ENCODE measurements at regions not wholly inside any gene's neighbourhood (a gene's known extent, or its start where the extent isn't known, plus 50 kb on each side); places are given as distances from the start of the nearest gene placed in this dataset.

GRCh38 chr6:125662296-125662695, 87.1 kb upstream of the HEY2 start:
- no peak for TF ChIP-seq EZH2 (IDR thresholded peaks at IDR 0.05; ENCODE audit: low read depth, unreplicated experiment)
- TF ChIP-seq, protein P1, sequence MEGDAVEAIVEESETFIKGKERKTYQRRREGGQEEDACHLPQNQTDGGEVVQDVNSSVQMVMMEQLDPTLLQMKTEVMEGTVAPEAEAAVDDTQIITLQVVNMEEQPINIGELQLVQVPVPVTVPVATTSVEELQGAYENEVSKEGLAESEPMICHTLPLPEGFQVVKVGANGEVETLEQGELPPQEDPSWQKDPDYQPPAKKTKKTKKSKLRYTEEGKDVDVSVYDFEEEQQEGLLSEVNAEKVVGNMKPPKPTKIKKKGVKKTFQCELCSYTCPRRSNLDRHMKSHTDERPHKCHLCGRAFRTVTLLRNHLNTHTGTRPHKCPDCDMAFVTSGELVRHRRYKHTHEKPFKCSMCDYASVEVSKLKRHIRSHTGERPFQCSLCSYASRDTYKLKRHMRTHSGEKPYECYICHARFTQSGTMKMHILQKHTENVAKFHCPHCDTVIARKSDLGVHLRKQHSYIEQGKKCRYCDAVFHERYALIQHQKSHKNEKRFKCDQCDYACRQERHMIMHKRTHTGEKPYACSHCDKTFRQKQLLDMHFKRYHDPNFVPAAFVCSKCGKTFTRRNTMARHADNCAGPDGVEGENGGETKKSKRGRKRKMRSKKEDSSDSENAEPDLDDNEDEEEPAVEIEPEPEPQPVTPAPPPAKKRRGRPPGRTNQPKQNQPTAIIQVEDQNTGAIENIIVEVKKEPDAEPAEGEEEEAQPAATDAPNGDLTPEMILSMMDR (conservative IDR thresholded peaks at IDR 0.05; ENCODE audit: low read depth in 2 of 2), result no peak
- TF ChIP-seq ZNF114 (CRISPR knock-in tag; IDR thresholded peaks at IDR 0.05), result no peak
- TF ChIP-seq, protein P2, sequence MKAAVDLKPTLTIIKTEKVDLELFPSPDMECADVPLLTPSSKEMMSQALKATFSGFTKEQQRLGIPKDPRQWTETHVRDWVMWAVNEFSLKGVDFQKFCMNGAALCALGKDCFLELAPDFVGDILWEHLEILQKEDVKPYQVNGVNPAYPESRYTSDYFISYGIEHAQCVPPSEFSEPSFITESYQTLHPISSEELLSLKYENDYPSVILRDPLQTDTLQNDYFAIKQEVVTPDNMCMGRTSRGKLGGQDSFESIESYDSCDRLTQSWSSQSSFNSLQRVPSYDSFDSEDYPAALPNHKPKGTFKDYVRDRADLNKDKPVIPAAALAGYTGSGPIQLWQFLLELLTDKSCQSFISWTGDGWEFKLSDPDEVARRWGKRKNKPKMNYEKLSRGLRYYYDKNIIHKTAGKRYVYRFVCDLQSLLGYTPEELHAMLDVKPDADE (IDR thresholded peaks at IDR 0.05), result no peak
- TF ChIP-seq POLR2AphosphoS5 (IDR thresholded peaks at IDR 0.05; ENCODE audit: low read depth), result no peak
- TF ChIP-seq CREB1 (CRISPR knock-in tag; IDR thresholded peaks at IDR 0.05; ENCODE audit: low read depth), result no peak
- TF ChIP-seq STAT1 (IDR thresholded peaks at IDR 0.05; ENCODE audit: unreplicated experiment), result no peak
- TF ChIP-seq REST (IDR thresholded peaks at IDR 0.05; ENCODE audit: unreplicated experiment), result no peak
- no peak for TF ChIP-seq JUNB (IDR thresholded peaks at IDR 0.05; ENCODE audit: unreplicated experiment)
- TF ChIP-seq, protein P3, sequence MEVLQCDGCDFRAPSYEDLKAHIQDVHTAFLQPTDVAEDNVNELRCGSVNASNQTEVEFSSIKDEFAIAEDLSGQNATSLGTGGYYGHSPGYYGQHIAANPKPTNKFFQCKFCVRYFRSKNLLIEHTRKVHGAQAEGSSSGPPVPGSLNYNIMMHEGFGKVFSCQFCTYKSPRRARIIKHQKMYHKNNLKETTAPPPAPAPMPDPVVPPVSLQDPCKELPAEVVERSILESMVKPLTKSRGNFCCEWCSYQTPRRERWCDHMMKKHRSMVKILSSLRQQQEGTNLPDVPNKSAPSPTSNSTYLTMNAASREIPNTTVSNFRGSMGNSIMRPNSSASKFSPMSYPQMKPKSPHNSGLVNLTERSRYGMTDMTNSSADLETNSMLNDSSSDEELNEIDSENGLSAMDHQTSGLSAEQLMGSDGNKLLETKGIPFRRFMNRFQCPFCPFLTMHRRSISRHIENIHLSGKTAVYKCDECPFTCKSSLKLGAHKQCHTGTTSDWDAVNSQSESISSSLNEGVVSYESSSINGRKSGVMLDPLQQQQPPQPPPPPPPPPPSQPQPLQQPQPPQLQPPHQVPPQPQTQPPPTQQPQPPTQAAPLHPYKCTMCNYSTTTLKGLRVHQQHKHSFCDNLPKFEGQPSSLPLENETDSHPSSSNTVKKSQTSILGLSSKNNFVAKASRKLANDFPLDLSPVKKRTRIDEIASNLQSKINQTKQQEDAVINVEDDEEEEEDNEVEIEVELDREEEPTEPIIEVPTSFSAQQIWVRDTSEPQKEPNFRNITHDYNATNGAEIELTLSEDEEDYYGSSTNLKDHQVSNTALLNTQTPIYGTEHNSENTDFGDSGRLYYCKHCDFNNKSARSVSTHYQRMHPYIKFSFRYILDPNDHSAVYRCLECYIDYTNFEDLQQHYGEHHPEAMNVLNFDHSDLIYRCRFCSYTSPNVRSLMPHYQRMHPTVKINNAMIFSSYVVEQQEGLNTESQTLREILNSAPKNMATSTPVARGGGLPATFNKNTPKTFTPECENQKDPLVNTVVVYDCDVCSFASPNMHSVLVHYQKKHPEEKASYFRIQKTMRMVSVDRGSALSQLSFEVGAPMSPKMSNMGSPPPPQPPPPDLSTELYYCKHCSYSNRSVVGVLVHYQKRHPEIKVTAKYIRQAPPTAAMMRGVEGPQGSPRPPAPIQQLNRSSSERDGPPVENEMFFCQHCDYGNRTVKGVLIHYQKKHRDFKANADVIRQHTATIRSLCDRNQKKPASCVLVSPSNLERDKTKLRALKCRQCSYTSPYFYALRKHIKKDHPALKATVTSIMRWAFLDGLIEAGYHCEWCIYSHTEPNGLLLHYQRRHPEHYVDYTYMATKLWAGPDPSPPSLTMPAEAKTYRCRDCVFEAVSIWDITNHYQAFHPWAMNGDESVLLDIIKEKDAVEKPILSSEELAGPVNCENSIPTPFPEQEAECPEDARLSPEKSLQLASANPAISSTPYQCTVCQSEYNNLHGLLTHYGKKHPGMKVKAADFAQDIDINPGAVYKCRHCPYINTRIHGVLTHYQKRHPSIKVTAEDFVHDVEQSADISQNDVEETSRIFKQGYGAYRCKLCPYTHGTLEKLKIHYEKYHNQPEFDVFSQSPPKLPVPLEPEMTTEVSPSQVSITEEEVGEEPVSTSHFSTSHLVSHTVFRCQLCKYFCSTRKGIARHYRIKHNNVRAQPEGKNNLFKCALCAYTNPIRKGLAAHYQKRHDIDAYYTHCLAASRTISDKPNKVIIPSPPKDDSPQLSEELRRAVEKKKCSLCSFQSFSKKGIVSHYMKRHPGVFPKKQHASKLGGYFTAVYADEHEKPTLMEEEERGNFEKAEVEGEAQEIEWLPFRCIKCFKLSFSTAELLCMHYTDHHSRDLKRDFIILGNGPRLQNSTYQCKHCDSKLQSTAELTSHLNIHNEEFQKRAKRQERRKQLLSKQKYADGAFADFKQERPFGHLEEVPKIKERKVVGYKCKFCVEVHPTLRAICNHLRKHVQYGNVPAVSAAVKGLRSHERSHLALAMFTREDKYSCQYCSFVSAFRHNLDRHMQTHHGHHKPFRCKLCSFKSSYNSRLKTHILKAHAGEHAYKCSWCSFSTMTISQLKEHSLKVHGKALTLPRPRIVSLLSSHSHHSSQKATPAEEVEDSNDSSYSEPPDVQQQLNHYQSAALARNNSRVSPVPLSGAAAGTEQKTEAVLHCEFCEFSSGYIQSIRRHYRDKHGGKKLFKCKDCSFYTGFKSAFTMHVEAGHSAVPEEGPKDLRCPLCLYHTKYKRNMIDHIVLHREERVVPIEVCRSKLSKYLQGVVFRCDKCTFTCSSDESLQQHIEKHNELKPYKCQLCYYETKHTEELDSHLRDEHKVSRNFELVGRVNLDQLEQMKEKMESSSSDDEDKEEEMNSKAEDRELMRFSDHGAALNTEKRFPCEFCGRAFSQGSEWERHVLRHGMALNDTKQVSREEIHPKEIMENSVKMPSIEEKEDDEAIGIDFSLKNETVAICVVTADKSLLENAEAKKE (CRISPR knock-in tag; IDR thresholded peaks at IDR 0.05), result no peak
- no peak for TF ChIP-seq EZH2phosphoT487 (IDR thresholded peaks at IDR 0.05; ENCODE audit: unreplicated experiment)

All from GM23338 (cell line).